ENCODE measurements at regions not wholly inside any gene's neighbourhood (a gene's known extent, or its start where the extent isn't known, plus 50 kb on each side); places are given as distances from the start of the nearest gene placed in this dataset.

DNA sequence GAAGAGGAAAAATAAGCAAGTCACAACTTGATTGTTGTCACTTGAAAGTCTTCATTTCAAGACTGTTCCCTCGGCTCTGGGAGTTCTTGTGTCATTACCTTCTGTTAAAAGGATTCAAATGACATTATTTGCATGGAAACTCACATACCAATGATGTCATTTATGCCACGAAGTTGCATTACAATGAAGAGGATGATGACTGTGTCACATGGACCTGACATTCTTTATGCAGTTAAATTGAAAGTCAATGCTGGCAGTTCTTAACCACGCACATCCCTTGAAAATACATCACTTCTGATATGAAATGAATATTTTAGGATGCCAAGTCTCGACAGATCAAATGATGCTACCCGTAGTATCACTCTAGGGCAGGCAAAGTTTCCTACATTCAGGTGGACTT, 1069.5 kb downstream of the VRK1 start:
- no peak for DNase-seq (ENCODE audit: low spot score)

GRCh38 chr14:97873291-97873690, 1076.1 kb downstream of the VRK1 start:
- no peak for DNase-seq (ENCODE audit: low spot score)

DNA sequence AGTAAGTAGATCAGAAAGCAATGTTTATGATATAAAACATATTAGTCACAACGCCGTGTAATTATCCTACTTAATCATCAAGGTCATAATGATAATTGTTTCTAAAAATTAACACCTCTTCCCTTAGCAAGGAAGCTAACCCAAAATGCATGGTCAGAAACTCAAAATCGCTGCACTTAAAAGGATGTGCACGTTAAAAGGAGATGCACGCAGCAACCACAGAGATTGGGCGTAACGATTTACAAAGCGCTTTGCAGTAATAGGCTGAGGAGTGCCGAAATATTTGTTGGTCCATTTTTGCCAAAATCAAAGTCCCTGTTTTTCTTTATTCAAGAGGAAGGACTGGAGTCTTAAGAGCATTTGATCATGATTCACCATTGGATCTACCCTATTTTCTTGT, 1077.2 kb downstream of the VRK1 start:
- no peak for DNase-seq (ENCODE audit: low spot score)

- no peak for DNase-seq (ENCODE audit: low spot score)
Observed at GRCh38 chr14:97878206-97878605, 1081.0 kb downstream of the VRK1 start.

DNA sequence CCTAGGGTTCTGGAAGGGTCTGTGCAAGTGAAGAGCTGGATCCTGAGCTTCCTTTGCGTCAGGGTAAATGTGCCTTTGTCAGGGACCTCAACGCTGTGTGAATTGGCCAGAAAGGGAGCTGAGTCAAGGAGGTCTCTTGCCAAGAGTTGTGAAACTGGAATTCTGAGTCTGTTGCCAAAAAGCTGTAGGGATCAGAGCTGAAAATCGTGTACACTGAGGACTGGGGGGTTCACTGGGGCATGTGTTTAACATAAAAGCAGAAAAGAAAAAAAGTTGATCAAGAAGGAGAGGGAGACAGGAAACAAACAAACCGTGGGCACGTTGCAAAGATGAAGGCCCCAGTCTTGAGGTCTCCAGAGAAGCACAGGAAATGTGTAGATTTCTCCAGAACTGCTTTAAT, 1081.5 kb downstream of the VRK1 start:
- DNase-seq (ENCODE audit: low spot score) = no peak

DNA sequence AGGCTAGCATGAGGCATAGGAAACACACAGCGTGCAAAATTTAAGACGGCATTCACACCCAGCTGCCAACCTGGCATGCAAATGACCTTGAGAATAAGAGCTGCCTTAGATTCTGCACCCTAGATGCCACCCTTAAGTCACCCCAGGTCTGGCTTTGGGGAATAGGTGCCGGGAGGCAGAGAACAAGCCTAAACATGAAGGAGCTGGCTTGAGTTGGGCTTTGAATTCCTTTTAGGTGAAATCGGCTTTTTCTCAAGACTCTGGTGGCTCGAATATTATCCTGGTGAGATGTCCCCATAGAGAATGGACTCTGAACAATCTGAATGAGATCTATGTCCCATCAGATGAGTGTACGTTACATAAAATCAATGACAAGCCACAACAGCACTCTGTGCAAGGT, 1090.5 kb downstream of the VRK1 start:
- DNase-seq (ENCODE audit: low spot score) = no peak

DNA sequence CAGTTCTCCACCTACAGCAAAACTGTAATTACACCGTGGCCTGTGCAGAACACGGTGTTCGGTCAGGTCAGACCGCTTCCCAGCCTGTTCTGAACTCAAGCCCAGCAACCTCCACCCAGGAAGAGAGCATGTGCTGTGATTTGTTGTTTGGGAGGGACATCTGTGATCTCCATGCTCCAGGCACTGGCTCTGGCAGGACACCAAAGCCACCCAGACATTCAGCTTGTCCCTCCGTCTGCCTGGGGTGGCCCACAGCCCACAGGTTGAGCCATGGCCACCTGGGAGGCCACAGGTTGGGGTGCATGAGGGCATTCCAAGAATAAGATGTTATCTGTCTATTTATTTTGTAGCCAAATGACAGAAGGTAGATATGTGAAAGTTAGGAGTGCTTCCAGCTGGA, 1091.1 kb downstream of the VRK1 start:
- no peak for DNase-seq (ENCODE audit: low spot score)

GRCh38 chr14:97891515-97891914, 1094.3 kb downstream of the VRK1 start:
- no peak for DNase-seq (ENCODE audit: low spot score)

- DNase-seq (ENCODE audit: low spot score) = no peak
Observed at GRCh38 chr14:97894552-97894951, 1097.4 kb downstream of the VRK1 start.

- DNase-seq (ENCODE audit: low spot score) = no peak
Observed at GRCh38 chr14:97900196-97900854, 1103.1 kb downstream of the VRK1 start.

DNA sequence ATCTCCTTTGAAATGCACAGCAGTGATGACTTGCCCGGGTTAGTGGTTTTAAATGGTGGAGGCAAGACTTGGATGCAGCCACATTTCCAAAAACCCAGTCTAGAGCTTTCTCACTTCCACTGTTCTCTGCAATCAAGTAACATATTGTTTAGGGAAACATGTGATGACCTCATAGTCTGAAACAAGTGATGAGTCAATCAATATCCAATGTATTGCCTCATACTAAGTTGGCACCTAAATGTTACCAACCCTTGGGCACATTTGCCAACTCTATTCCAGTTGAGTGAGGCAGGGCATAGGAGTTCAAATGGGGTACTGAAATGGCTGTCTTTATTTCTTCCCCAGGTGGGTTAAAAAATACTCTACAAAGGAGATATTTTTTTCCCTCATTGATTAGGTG, 1105.4 kb downstream of the VRK1 start:
- DNase-seq (ENCODE audit: low spot score) = no peak

DNA sequence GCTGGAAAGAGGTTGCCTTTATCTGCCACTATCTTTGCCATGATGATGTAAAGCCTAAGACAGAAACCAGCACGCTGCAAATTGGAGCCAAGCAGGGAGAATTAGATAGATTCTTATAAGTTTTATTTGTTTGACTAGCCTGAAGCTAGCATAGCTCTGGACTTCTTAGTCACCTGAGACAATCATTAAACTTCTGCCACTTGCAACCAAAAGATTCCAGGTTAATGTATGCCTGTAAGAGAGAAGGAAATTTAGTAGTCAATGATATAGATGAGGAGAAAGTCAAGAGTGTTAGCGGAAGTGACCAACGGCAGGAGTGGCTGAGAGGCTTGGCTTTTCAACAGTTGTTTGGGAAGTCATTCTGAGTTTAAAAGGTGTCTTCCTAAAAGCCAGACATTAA, 1106.6 kb downstream of the VRK1 start:
- no peak for DNase-seq (ENCODE audit: low spot score)

DNA sequence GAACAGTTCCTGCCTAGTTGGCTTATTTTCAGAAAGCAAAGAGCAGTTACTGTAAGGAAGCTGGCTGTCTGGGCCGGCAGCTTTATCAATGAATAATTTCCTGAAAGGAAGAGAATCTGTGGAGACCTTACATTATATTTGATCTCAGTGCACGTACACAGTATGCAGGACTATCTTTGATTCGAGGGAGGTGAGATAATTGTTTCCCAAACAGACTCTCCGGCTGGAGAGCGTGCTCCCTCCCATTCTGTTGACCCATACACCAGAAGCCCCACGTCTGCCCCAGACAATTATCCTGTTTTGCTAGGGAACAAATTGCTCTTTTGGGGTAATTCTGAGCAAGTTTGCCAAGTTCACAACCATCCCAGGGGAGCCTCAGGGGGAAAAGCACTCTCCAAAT, 1115.0 kb downstream of the VRK1 start:
- no peak for DNase-seq (ENCODE audit: low spot score)

GRCh38 chr14:97916100-97916499, 1118.9 kb downstream of the VRK1 start:
- DNase-seq (ENCODE audit: low spot score) = no peak

GRCh38 chr14:97916669-97917568, 1119.7 kb downstream of the VRK1 start:
- DNase-seq (ENCODE audit: low spot score) = no peak

- DNase-seq (ENCODE audit: low spot score) = no peak
Observed at GRCh38 chr14:97920201-97920600, 1123.0 kb downstream of the VRK1 start.

DNA sequence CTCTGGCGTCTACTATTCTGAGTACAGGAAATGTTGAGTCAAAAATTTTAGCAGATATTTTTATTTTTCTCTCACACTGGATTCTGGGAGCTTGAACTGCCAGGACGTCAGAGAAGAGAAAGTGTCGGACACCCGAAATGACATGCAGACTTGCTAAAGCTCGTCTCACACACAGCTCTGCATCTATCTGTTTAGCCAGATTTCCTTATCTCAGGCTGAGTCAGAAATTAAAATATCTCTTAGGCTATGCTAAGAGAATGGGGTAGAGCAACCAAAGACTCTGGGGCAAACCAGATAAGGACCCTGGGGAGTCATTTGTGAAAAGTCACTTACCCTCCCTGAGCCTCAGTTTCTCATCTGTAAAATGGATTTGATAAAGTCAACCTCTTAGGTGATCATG, 1124.1 kb downstream of the VRK1 start:
- DNase-seq (ENCODE audit: low spot score) = no peak

DNA sequence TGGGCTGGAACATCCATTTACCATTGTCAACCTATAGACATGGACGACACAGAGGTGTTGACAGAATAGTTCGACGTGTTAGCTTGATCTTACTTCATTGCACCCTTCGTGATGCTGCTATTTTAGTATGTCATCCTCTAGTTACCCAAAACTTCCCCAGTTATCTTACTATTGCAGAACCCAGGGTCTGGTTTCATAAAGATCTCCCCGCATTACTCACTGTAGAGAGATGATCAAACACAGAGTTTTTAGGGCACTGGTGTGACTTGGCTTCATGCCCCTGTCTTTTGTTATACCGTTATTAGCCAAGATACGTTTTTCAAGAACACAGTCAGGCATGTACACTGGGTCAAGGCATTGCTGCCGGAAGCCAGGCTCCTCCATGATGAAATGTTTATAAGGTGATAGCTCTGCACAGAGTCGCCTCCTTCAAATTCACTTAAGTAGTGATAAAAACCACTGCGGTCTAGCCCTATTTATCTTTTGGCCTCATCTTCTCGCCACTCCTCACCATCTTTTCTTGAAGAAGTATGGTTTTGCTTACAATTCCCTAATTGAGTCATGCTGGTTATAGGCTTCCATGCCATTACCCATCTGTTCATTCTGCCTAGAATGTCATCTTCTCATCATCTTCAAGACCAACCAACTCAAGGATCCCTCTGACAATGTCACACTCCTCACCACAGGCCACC, 1127.9 kb downstream of the VRK1 start:
- no peak for DNase-seq (ENCODE audit: low spot score)

DNA sequence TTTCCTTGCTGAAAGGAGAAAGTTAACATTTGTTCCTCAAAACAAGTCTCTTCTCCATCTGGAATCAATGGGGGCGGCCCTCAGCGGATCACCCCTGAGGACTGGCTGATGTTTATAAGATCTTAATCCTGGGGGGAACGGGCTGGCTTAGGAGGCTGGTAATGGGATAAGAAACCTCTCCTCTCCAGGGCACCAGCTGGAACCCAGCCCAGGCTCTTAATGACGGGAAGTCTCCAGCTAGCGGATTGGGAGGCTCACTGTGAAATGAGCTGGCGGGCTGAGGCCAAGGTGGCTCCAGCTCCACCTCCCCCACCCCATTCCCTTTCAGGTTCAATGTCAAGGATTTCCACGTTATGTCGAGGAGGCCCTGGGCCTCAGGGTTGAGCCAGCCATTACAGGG, 1133.0 kb downstream of the VRK1 start:
- no peak for DNase-seq (ENCODE audit: low spot score)

DNA sequence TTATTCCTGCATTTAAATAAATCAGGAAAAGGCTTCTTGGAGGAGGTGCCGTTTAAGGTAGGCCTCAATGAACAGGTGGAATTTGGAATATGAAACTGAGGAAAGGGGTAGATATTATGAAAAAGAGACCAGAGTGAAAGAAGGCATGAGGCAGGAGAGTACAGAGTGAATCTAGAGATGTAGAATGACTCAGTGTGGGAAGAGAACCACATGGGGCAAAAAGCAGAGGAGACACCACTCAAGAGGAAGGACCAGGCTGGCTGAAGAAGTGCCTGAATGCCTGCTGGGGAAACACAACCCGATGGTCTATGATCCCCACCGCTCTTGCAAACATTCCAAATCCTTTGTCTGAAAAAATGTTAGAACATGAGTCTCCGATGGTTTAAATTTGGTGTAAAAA, 1134.1 kb downstream of the VRK1 start:
- DNase-seq (ENCODE audit: low spot score) = no peak

- no peak for DNase-seq (ENCODE audit: low spot score)
Observed at GRCh38 chr14:97942921-97943320, 1145.7 kb downstream of the VRK1 start.

DNA sequence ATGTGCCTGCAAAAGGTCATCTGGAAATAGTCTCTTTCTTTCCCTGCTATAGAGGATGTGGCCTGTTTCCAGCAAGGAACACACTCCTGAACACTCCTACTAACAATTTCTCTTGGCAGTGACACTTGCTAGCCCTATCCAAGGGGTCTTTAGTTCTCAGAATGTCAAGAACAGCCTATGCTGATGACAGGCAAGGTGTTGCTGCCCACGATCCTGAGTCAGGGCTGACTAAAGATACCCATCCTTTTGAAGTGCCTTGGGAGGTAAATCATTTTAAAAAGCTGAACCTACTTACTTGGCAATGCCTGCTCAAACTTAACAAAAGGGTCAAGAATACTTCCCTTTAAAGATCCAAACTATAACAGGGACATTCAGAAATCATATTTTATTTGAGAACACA, 1146.4 kb downstream of the VRK1 start:
- no peak for DNase-seq (ENCODE audit: low spot score)

DNA sequence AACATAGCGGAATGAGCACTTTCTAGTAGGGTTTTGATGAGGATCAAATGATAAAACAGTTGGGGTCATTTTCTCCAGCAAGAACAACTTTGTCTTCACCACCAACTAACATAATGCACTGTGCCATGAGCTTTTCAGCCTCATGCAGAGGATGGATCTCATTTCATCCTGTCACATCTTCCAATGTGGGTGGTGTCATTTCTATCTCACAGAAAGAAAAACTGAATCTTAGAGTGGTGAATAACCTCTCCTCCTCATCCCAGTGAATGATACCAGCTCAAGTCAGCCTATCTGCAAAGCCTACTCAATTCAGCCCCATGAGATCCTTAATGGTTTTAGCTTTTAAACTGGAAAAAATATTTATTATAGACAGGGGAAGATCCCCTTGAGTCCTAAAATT, 1147.2 kb downstream of the VRK1 start:
- DNase-seq (ENCODE audit: low spot score) = no peak
